Testis (tissue), 2 donors: ENCODE measurements at regions not wholly inside any gene's neighbourhood (a gene's known extent, or its start where the extent isn't known, plus 50 kb on each side); places are given as distances from the start of the nearest gene placed in this dataset.

Experiments used
- CTCF ChIP-seq, 3 experiments: fragments of 450-650 bp in 2 of 3; fragments of 200-600 bp in 1 of 3; sonication (generic) in 1 of 3; IDR thresholded peaks; one replicate each; pipeline ENCODE4 v1.5.1; 2016 to 2019; ENCODE audit warnings: antibody characterized with exemption in 3 of 3, mild to moderate bottlenecking in 2 of 3, moderate library complexity in 1 of 3
- POLR2A ChIP-seq: fragments of 450-650 bp; IDR thresholded peaks from one replicate; pipeline ENCODE4 v1.6.1; 2017; ENCODE audit warnings: antibody characterized with exemption, mild to moderate bottlenecking, moderate library complexity

- TF ChIP-seq CTCF (IDR thresholded peaks at IDR 0.05) (no peak), POLR2A (no peak)
Measured at GRCh38 chr18:28559511-28559910, 382.6 kb upstream of the CDH2 start.
